HL-60 (cell line): ENCODE measurements at regions not wholly inside any gene's neighbourhood (a gene's known extent, or its start where the extent isn't known, plus 50 kb on each side); places are given as distances from the start of the nearest gene placed in this dataset.
"Not testable (repeated sequence)": the region's sequence is repeated elsewhere in the genome, so short reads cannot be mapped to it uniquely, and the experiment has no call there.

Experiments used
- CTCF ChIP-seq: IDR thresholded peaks from one replicate; pipeline ENCODE4 v1.5.1; 2011; ENCODE audit warnings: low read length, control low read depth, inconsistent platforms; ENCODE audit not compliant: insufficient read depth
- GABPA ChIP-seq: IDR thresholded peaks from 2 replicates; pipeline ENCODE4 v1.6.1; 2012; ENCODE audit warnings: low read depth
- POLR2AphosphoS5 ChIP-seq: IDR thresholded peaks from 2 replicates; pipeline ENCODE4 v1.6.1; 2012; ENCODE audit warnings: low read depth

- not testable (repeated sequence) for TF ChIP-seq CTCF, POLR2AphosphoS5, GABPA
Measured at GRCh38 chr10:35271859-35272165, 64.5 kb upstream of the CCNY start.
